GM19023 (cell line): ENCODE measurements at regions not wholly inside any gene's neighbourhood (a gene's known extent, or its start where the extent isn't known, plus 50 kb on each side); places are given as distances from the start of the nearest gene placed in this dataset.
"Not testable (repeated sequence)": the region's sequence is repeated elsewhere in the genome, so short reads cannot be mapped to it uniquely, and the experiment has no call there.

ENCODE experiments used
- ATAC-seq: cut with Tn5 transposase; IDR thresholded peaks from one replicate; pipeline ENCODE4 v1.9.1; 2021; ENCODE audit warnings: mild to moderate bottlenecking, moderate library complexity; ENCODE audit not compliant: unreplicated experiment

DNA sequence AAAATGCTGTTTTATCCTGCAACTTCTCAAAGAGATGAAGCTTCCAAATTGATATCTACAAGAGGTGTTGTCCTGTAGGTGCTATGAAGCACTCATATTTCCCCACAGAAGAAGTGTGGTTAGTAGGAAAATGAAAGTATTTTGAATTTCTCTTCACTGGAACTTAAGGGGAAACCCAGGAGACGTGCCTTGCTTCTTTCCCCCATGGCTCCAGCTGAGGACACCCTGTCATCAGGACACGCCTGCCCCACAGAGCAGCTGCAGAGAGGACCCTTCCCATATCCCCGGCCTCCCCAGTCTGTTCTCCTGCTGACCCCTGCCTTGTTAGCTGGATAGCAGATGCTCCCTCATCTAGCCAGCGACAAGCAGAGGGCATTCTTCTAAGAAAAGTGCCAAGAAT is 371.3 kb downstream of the COG6 start:
- peak; percentile 39 for ATAC-seq

DNA sequence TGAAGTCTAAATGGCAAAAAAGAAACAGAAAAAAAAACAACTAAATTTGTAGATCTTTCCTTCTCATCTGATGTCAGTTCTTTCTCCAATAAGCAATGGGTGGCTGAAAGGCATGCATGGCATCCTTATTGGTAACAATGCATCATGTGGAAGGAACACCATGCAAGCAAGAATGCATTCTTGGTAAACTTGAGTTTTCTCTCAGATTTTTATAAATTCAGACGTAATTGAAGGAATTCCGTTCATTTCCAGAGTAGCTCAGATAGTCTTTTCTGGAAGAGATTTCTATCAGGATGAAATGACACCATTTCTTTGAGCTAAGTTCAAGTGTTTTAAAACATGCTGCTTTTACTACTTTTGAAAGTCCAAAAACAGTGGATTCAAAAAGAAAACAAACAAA is 373.0 kb downstream of the COG6 start:
- no peak for ATAC-seq

DNA sequence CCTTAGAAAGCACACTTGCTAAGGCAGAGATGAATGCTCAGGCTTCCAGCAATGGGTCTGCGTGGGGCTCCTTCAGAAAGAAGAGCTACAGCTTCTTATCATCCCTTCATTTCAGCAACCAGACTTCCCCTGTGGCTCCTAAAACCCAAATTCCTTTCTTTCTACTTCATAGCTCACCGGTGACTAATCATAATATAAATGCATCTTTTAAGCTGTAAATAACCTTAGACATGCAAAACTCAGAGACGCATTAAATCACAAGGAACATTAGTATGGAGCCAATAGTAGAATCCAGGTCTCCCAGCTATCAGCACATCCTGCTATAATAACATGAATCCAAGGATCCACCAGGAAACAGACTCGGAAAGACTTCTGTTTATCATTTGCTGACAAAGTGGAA is 375.6 kb downstream of the COG6 start:
- no peak for ATAC-seq

DNA sequence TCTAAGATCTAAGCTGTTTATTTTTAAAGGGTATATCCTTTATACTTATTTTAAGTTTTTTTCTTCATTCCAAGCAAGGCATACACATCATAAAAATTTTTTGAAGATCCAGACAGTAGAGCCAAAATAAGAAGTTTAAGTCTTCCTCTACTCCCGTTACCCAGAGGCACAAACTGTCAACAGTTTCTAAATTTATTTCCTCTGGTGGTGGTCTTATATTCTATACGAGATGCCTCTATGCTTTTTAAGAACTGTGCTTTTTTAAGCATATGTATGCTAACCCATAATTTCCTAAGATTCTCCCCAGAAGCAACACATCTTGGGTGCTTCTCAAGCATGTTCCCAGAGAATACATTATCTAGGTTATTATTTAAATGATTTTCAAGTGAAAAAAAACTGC is 383.6 kb downstream of the COG6 start:
- no peak for ATAC-seq

DNA sequence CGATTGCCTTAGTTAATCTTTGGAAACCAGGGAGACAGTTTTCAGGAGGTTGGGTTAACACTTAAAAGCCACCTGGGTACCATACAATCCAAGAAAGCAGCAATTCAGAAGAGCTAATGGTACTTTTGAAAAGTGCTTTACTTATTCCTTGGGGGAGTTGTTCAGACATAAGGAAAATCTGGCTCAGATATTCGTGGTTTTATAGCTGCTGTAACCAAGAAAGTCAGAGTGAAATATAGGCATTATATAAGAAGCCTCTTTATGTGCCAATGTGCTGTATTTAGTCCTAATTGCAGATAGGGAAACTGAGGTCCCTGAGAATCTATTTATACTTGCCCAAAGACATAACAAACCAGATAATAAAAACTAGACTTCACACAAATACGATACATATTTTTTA is 387.5 kb downstream of the COG6 start:
- no peak for ATAC-seq

DNA sequence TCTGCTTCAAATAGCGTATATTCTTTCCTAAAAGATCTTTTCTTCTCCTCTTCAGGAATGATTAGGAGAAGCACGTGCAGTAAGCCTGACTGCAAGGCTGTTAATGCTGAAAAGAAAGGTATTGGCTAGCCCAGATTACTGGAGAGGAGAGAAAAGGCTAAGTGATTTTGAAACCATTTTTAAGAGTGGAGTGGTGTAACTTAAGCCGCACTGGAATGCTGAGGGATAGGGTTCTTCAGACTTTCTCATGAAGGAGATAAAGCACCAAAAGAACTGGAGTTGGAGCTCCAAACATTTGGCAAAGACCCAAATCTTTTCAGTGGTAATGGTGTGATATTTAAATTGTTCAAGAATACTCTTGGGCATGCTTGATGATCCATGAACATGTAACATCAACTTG is 388.3 kb downstream of the COG6 start:
- no peak for ATAC-seq

DNA sequence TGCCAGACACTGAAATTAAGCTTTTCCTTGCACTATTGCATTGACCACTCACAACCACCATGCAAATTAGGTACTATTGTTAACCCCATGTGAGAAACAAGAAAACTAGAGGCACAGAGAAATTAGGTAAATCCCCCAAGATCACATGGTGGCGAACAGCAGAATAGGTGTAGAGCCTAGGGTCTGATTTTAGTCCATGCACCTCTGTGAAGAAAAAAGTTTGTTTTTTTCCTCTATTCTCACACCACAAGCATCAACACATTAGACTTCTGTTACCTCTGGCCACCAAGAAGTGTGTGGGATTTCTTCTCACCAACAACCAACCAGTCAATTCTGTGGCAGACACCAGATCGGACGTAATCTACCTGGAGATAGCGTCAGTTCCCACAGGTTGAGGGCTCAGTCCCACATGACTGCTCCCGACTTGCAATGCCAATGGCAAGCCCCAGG is 391.9 kb downstream of the COG6 start:
- ATAC-seq, result peak; percentile 83

DNA sequence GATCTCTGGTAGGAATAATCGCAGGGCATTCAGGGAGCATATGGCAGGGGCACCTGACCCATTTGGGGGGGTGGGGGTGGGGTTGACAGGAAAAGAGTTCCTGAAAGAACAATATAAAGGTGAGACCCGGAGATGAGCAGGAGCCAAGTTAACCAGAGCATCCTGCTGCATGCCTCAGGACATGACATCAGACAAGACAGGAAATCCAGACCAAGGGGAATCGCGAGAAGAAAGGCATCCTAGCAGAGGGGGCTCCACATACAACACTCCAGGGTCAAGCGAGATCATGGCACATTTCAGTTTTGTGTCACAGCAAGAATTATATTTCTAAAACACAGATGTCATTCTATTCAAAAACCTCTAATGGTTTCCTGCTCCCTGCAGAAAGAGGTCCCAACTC is 393.1 kb downstream of the COG6 start:
- no peak for ATAC-seq

DNA sequence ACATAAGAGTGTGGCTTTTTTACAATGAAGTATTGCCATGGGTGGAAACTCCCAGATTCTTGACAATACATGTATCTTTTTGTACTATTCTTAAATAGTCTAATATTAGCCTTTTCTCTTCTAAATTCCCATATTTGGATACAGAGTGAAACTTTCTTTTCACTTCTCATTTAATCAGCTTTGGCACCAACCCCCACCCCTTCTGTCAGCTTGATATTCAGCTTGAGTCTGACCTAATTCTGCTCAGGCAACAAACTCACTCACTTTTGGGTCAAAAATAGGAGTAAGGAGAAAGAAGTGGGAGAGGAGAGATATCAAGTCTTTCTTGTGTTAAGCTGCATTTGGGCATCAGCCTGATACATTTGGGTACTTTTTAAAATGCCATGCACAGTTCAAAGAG is 397.5 kb downstream of the COG6 start:
- no peak for ATAC-seq

DNA sequence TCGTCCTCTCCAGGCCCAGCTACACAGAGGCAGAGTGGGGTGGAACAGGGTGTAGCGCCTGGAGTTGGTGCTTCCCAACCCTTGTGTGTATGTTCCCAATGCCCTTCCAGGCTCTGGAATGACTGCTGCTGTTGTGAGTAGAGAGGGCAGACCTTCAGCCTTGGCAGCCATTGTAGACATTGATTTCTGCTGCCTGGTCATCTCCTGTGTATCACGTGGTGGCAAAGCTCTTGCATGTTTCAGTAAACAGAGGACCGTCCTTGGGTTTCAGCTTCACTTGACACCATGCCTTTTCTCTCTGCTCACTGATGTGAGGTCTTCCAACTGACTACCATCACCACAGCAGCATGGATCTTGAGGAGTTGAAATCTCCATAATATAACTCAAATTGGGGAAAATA is 397.9 kb downstream of the COG6 start:
- no peak for ATAC-seq

DNA sequence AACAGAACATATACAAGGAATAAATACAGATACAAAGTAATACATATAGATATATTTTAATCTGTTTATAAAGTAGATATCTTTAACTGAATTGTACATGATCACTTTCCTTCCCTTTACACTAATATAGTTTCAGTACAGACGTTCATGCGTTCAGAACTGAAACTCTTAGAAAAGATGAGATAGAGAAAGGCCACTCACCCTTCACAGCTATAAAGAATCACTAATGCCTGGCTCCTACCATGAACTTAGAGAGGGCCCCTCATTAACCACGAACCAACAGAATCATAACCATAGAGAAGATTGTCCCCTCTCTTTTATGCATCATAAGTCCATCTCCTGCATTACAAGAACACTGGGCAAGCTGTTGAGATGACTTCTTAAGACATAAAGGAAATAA is 399.0 kb downstream of the COG6 start:
- ATAC-seq, result not testable (repeated sequence)

DNA sequence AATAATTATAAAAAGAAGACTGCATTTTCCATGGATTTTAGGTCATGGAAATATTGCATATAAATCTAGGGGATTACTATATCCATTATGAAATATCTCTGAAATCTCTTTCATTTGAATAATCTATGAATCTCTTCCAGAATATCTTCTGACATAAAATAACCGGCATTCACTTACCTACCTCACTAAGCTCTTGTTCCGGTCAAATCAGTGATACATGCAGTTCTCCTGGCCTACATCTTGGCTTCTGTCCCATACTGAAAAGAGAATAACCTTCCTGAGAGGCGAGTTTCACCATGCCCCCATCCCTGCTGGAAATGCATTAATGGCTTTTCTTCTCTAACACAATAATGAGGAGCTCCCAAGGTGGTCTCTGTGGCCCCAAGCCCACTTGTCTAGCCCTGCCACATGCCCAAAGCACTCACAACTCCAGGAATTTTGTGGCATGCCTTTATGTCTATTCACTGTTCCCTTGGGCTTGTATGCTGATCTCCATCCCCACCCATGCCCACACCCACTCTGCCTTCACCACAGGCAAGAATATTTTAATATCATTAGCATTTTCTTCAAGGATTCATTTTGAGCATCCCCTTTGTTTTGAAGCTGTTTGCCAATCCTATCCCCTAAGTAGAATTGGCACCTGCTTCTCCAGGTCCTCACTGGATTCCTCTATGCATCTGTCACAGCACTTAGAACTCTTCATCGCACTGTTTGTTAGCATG is 401.6 kb downstream of the COG6 start:
- ATAC-seq, result no peak

DNA sequence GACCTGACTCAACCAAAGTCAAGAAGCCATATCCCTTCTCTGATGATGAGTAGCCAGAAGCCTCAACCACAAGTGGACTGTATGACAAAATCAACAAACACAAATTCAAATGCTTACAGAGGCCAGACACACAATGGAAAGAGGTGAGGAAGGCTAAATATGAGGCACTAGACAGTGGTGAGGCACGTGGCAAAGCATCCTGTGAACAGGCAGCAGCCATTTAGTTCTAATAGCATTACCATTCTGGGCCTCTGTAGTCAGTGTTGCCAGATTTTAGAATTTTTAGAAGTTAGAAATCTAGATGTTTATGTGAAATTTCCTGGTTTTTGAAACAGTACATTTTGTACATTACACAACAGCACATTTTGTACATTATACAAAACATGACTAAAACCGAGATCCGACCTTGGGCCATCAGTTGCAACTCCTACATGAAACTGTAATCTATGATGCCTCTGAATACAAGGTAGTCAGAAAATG is 403.3 kb downstream of the COG6 start:
- ATAC-seq, result no peak

DNA sequence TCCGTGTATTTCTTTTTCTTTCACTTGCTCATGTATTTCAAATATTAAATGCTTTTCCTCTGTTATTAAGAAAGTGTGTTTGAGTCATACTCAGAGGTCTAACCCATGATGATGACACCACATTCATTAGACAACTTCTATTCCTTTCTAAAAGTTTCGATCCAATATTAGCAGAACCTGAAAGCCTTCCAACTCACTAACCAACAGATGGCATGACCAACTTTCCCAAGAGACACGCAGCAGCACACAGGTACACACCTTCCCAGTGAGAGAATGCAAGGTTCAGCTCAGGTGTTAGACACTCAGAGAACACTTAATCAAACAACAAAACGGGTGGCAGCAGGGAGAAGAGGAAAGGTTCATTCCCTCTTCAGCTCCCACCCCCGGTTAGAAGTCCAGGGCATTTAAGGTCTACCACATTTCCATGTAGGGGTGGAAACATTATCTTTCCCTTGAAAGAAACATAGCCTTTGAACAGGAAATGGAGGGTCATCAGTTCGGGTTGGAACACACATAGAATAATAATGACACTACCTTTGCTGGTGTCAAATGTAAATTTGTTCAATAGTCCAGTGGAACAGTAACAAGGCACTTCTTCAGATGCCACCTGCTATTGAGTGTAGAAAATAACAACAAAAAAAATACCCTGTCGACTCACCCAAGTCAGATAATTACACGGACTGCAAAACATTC is 404.2 kb downstream of the COG6 start:
- no peak for ATAC-seq

DNA sequence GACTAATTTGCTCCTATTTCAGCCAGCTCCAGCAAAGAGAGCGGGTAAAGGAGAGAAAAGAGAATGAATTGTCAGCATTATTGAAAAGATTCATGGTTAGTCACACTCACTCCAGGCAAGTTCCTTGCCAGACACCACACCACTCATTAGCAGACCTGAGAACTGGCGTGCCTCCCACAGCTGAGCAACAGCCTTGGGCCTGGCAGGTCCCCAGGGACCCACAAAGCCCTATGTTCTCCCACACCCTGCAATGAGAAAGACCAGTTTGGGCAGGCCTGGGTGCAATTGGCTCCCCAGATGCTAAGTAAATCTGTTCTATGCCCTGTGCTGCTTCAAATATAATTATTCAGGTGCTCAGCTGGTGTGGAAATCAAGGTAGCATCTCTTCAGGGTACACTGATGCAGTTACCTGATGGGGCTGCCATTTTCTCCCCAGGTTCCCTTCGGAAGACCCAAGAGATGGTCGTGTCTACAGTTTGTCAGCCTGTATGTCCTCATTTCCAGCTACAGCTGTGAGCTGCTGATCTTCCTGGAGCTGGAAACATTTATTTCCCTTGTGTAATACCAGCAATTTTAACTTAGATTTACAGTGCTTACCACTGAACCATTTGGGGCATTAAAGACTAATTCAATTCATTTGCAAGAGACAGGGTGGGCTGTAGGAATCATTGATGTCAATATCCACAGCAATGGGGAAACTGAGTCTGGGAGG is 405.0 kb downstream of the COG6 start:
- peak; percentile 82 for ATAC-seq

DNA sequence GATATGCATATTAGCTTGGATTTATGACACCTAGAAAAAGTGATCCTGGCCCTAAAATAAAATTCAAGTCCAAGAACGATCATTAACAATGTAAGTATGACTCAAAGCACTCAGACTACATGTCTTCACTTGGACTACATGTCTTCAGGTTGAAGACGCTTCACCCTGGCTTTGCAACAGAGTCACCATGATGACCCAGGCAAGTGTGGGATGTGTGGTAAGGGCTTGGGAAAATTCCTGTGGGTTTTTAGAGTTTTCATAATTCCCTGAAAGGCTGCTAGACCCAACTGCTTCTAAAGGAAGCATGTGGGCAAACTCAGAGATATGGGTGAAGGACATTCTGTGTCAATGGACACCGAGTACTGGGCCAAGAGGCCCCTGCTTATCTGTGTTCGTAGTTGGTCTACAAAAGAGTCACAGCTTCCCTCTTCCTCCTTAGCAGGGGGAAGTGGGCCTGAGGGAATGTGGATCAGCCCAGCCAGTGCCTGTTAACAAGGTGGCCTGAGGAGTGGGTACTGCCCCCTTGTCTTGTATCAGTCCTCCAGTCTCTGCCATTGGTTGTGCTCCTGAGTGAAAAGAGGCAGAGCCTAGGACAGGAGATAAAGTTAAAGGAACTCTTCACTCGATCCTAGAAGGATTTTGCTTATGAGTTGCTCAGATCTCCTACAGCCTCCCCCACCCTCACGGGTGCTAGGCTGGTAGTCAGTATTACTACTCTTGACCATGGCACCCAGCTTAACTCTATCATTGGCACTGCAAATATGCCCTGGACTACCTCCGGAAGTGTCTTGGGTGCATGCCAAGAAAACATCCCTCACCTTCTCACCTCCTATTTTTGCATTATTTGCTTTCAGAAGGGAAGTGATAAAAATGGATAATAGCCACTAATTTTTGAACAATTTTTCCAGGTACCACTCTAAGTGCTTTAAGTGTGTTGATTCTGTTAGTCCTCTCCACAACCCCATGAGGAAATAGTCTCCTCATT is 406.3 kb downstream of the COG6 start:
- no peak for ATAC-seq

DNA sequence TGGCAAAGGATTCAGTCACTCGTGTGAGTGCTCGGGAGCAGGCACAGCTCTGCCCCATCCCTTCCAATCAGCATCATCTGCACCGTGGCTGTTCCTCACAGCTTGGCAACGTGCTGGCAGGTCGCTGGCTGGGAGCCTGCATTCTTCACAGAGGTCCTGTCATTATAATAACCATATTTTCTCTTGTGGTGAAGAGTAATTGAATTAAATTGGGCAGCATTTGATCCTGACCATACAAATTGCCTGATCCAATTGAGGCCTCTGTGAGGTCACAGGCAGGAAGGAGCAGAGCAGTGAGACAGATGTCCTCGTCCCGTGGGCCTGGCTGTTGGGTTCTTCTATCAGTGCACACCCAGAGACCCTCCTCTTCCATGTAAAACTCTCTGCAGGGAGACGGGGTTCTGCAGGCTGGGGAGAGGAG is 407.8 kb downstream of the COG6 start:
- no peak for ATAC-seq

DNA sequence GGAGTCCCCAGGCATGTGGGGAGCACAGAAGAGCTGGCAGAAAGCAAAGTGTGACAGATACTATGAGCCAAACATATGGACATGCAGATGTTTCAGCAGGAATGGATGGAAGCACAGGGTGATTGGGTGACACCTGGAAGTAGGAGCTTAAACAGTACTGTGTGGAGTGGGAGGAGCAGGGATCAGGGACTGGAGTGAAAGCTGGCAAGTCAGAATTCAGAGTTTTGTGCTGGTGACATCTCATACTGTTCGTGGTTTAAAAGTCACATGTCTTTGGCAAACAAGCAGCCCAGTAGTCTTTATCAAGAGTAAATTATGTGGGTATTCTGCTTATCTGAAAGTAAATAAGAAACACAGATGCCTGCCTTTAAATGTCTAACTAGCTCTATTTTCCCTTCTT is 408.2 kb downstream of the COG6 start:
- no peak for ATAC-seq

DNA sequence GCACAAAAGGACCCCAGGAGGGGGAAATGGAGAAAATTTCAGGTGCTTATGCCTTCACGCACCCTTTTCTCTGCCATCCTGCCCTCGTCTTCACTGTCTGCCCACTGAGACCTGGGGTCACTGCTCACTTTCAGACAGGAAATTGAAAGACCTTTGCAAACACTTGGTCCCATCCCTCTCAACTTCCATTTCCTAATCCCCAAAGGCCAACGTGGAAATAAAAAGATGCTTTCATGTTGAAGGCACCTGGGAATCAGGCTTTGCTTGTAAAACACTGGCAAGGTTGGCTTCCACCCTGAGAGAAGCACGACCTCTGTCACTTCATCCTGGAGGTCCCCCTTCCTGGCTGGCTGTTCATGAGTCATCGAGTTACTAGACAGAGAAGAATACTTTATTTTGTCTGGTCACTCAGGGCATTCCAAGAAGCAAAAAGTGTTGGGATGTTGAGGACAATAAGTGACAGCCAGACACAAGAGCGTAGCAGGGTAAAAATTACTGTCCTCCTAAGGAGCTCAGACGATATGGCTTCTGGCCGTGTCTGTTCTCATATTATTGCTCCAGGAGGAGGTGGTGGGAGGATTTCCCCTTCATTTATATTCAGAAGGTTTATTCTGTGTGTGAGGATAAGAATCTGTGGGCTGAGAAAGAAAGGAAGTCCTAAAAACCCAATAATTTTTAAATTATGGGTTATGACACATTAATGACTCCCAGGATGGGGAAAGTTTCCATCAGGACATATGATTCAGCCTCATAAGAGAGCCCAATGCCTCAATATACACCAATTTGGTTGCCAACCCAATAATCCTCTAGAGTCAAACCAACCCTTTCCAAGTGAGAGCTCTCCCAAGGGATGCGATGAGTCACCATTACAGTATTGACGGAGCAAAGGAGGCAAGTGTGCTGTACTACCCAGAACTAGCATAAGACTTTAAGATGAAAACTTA is 409.0 kb downstream of the COG6 start:
- no peak for ATAC-seq
